HK-2 (cell line): ENCODE measurements at regions not wholly inside any gene's neighbourhood (a gene's known extent, or its start where the extent isn't known, plus 50 kb on each side); places are given as distances from the start of the nearest gene placed in this dataset.

ENCODE experiments used
- DNase-seq: peaks from one replicate; pipeline ENCODE4 v3.0.0-alpha.2; 2018; ENCODE audit not compliant: unreplicated experiment

- no peak for DNase-seq
These were observed 228.6 kb downstream of the TTLL7 start for GRCh38 chr1:83770319-83770661.

- DNase-seq = no peak
These were observed 229.2 kb downstream of the TTLL7 start for GRCh38 chr1:83769594-83770318.

GRCh38 chr1:83769072-83769471, 229.9 kb downstream of the TTLL7 start:
- DNase-seq = no peak

GRCh38 chr1:83766241-83766691, 232.7 kb downstream of the TTLL7 start:
- DNase-seq = no peak

GRCh38 chr1:83765125-83765524, 233.8 kb downstream of the TTLL7 start:
- DNase-seq = no peak

GRCh38 chr1:83764209-83764608, 234.7 kb downstream of the TTLL7 start:
- no peak for DNase-seq

GRCh38 chr1:83763361-83764095, 235.4 kb downstream of the TTLL7 start:
- DNase-seq = no peak

- no peak for DNase-seq
These were observed 236.5 kb downstream of the TTLL7 start for GRCh38 chr1:83762416-83762815.

GRCh38 chr1:83762039-83762365, 236.9 kb downstream of the TTLL7 start:
- DNase-seq = no peak

GRCh38 chr1:83761167-83762038, 237.5 kb downstream of the TTLL7 start:
- DNase-seq = no peak

- DNase-seq = no peak
These were observed 238.5 kb downstream of the TTLL7 start for GRCh38 chr1:83760226-83761021.

- no peak for DNase-seq
These were observed 241.8 kb downstream of the TTLL7 start for GRCh38 chr1:83756984-83757717.

GRCh38 chr1:83751602-83752001, 247.3 kb downstream of the TTLL7 start:
- DNase-seq = no peak

- no peak for DNase-seq
These were observed 248.7 kb downstream of the TTLL7 start for GRCh38 chr1:83750201-83750600.

- DNase-seq = no peak
These were observed 251.0 kb downstream of the TTLL7 start for GRCh38 chr1:83747853-83748482.

- no peak for DNase-seq
These were observed 252.7 kb downstream of the TTLL7 start for GRCh38 chr1:83746234-83746633.

GRCh38 chr1:83742446-83742845, 256.5 kb downstream of the TTLL7 start:
- no peak for DNase-seq

GRCh38 chr1:83741770-83742169, 257.2 kb downstream of the TTLL7 start:
- DNase-seq = no peak

- no peak for DNase-seq
These were observed 257.6 kb downstream of the TTLL7 start for GRCh38 chr1:83741348-83741747.

GRCh38 chr1:83735526-83735925, 263.4 kb downstream of the TTLL7 start:
- DNase-seq = no peak

GRCh38 chr1:83734420-83734819, 264.5 kb downstream of the TTLL7 start:
- DNase-seq = no peak
